Stimulated activated CD8-positive, alpha-beta memory T cell treated with anti-CD3 and anti-CD28 coated beads, Interleukin-7, amount 100 ng/mL, for 4 hours (primary cell): ENCODE measurements at regions not wholly inside any gene's neighbourhood (a gene's known extent, or its start where the extent isn't known, plus 50 kb on each side); places are given as distances from the start of the nearest gene placed in this dataset.

Experiments used
- DNase-seq, 2 donors: peaks; one replicate each; pipeline ENCODE4 v3.0.0-alpha.2; 2020; ENCODE audit warnings: low read depth in 2 of 2

DNA sequence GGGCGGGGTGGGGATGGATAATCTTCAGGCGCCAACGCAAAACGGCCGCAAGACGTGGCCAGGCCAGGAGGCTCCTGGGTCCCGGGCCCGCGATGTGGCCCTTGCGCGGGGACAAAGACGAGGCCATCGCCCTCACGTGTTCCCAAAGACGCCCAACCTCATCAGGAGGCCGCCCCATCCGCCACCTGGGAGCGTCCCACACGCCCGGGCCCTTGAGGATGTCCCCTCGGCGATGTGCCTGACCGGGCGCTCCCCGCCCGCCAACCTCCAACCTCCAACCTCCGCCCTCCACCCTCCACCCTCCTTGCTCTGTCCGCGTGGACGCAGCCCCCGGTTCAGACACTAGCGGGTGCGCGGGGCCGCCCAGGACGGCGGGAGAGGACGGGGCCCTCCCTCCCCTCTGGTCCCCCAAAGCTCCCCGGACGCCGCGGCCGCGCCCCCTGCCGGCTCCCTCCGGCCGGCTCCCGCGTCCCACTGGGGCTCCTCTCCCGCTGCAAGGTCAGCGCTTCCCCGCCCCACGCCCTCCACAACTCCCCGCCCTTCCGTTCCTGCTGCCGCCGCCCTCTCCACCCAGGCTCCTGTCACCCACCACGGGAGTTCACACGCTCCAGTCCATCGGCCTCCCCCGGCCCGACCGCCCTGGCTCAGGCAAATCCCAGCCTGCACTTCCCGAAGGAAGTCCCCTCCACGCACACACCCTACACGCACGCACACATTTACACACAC is 250.8 kb upstream of the RPL38 start:
- peak in 1 of 2 donors; percentile 23 for DNase-seq

- DNase-seq = no peak
Observed at GRCh38 chr17:73953206-73954033, 250.1 kb upstream of the RPL38 start.

DNA sequence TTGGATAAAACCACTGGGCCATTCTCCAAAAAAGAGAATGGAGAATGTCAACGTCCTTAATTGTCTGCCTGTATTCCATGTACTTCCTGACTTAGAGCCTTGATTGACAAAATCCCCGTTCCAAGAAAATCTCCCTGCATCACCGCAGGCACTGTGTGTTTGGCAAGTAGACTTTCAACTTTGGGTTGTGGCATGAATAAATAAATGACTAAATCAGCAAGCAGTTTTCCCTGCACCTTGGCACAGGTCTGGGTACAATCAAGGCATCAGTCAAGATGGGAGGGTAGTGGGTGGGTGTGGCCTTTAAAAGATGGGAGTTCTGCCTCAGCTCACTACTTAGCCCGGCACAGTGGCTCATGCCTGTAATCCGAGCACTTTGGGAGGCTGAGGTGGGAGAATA is 248.5 kb upstream of the RPL38 start:
- no peak for DNase-seq

DNA sequence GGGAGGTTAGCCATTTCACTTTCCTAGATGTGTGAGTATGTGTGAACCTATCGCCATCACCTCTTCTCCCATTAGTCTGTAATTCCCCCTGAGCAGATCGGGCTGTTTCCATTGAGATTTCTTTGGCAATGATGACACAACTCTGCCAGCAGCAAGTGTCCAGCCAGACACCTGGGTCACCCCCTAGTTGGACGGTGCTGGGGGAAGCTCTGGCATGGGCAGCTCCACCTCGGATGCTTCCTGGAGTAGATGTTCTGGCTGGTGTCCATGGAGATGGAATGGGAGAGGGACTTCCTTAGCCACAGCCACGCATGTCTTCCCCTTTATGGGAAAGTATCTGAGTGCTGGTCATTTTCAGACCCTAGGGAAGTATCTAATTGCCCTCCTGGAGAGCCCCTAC is 247.9 kb upstream of the RPL38 start:
- DNase-seq = no peak

DNA sequence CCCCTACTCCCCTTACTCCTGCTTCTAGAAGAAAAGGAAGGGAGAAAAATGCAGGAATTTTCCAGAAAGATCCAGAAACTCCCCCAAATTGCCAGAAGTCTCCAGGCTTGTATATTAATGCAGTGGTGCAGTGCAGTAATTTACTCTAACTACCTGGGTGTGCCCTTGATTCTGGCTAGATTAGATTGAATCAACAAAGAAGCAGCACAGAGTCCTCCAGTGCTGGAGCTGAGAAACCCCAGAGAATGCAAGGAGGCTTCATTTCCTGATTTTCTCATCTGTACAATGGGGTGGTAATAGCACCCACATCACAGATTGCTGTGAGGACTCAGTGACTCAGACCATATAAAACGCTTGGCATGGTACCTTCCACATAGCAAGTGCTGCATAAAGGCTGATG is 247.3 kb upstream of the RPL38 start:
- no peak for DNase-seq

- DNase-seq = peak; percentile 2 to 29
Observed at GRCh38 chr17:73956595-73957465, 246.6 kb upstream of the RPL38 start.

- DNase-seq = no peak
Observed at GRCh38 chr17:73957564-73957963, 245.9 kb upstream of the RPL38 start.

DNA sequence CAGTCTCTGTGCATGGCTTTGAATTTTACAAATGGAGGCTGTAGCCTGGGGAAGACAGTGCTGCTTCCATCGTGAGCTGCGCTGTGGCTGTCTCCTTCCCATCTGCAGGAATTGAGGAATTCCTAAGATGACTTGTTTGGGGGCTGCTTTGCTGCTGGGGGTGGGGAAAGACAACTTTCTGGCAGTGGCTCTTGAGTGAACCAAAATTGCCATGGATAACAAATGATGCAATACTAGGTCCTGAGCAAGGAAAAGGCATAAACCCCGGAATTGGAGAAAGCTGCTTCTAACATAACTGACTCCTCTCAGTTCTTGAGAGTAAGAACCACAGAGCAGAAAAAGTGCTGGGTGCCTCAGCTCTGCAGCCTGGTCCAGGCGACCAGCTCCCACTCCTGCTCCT is 245.0 kb upstream of the RPL38 start:
- DNase-seq = no peak

GRCh38 chr17:73960469-73960868 is 243.0 kb upstream of the RPL38 start:
- DNase-seq = no peak

DNA sequence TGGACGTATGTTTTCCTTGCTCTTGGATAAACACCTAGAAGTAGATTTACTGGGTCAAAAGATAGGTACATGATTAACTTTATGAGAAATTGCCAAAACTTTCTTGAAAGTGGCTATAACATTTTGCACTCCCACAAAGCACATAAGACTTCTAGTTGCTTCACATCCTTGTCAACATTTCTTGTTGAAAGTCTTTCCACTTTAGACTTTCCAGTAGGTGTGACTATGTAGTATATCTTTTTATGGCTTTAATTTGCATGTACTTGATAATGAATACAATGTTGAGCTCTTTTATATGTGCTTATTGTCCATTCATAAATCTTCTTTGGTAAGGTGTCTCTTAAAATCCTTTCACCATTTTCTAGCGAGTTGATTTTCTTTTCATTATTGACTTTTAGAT is 241.2 kb upstream of the RPL38 start:
- DNase-seq = no peak

- DNase-seq = no peak
Observed at GRCh38 chr17:73968680-73969079, 234.8 kb upstream of the RPL38 start.

- DNase-seq = no peak
Observed at GRCh38 chr17:73969956-73970355, 233.5 kb upstream of the RPL38 start.

DNA sequence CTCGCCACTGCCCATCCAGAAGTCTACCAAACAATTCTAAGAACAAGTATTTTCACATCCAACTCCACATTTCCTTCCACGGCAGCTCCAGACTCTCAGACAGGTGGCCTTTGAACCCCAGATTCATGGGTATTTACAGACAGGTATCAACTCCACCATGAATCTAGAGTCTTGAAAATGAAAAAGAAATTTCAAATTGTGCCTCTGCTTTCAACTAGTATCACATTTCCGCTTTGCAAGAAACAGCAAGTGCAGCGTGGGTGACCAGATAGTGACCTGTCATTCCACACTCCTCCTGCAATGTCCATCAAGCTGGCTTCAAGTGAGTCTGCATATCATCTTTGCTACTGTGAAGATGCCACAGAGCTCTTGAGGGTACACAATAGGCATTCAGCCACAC is 232.4 kb upstream of the RPL38 start:
- no peak for DNase-seq

DNA sequence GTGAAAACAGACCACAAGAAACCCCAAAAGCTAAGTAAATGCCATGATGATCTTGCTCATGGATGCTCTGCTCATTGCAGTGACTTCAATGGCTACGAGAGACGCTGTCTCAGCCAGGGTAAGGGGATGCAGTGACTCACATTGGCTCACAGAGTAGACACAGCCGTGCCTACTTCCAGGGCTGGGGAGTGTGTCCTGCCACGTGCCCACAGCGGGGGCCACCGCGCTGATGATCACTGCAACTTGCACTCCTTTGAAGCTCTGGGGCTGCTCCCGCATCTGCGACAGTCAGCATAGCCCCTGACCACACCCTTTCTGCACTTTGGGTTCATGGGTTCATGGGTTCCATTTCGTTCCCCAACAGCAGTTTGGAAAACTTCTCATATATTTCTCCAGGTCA is 231.4 kb upstream of the RPL38 start:
- DNase-seq = no peak

- DNase-seq = no peak
Observed at GRCh38 chr17:73972901-73973300, 230.6 kb upstream of the RPL38 start.

DNA sequence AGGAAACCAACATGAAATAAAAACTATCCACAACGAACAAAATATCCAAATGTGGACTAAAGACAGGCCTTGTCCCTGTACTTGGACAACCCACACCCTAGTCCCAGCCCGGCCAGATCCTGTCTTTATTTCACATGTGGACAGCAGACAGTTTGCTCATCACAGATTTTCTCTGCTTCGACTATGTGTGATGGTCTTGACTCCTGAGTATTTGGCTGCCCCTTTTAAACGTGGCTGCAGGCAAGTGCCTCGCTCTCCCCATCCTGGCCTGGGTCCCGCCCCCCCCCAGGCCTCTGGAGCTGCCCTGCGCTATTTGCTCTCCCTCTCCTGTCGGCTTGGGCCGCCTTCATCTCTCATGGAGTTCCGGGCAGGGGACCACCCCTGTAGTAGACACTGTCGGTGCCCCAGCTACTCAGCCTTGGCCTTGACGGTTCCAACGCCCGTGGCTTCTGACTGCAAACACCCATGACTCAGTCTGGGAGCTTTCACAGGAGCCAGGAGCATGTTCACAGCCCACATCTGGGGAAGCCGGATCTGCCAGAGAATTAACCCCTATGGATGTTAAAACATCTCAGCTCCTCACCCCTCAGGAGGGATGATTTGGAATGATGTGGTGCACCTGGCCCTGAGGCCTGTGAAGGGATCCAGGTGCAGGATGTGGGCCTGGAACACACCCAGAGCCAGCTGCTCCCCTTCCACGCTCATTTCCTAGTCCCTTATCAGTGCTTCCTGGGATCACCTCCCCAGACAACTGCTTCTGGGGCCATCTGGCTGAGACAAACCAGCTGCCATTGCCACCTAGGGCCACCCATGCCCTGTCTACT is 229.7 kb upstream of the RPL38 start:
- no peak for DNase-seq

- no peak for DNase-seq
Observed at GRCh38 chr17:73974536-73974935, 228.9 kb upstream of the RPL38 start.

DNA sequence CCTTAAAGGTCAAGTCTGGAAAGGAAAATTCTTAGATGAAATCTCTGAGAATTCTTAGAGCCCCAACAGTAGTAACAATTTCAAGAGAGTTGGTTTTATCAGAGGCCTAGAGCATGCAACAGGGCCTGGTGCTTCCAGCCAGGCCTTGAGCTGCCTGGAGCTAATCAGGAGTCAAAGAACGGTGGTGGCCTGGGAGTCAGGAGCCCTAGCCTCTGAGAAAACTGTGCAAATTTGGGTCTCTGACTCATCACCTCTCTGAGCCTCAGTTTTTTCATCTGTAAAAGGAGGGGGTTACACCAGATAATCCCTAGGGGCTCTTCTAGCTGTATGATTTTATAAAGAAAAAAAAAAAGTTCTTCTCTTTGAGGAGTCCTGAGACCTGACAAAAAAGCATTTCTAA is 227.3 kb upstream of the RPL38 start:
- DNase-seq = no peak

GRCh38 chr17:73976676-73977521 is 226.6 kb upstream of the RPL38 start:
- DNase-seq = no peak

DNA sequence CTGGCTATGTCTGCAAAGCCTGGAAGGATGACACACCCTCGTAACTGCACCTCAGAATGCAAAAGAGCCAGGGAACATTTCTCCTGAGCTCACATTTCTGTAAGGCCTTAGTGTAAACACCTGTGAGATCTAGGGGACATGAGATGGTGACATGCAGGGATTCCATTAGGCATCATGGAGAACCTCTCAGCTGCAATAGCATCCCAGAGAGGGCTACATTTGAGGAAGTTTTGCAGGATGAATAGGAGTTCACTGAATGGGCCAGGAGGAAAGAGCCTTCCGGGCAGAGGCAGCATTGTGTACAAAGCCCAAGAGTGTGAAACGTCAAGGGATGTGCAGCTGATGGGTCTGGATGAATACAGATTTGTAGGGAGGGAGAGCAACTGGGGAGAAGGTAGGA is 223.0 kb upstream of the RPL38 start:
- DNase-seq = no peak

DNA sequence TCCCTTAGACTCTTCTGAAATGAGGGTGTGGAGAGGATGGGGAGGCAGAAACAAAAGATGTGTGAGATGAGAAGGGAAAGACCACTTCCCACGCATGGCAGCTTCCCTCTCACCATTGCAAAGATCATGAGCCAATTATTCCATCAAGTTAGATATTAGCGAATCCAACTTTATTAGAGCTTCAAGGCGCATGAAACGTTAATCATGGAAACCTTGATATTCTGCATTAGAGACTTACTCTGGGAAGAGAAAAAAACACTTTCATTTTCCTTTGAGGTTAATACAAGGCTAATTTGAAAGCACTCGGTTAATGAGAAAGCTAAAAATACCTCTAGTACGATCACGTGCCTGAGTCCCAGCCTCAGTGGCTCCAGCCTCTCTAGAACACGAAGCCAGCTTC is 220.6 kb upstream of the RPL38 start:
- DNase-seq = no peak
